Skeletal muscle satellite cell (primary cell): ENCODE measurements at regions not wholly inside any gene's neighbourhood (a gene's known extent, or its start where the extent isn't known, plus 50 kb on each side); places are given as distances from the start of the nearest gene placed in this dataset.
"Not testable (repeated sequence)": the region's sequence is repeated elsewhere in the genome, so short reads cannot be mapped to it uniquely, and the experiment has no call there.

Source experiments
- H3K27me3 ChIP-seq: 2 replicates; pipeline ENCODE4 v1.7.0; 2013; ENCODE audit warnings: low read length; ENCODE audit not compliant: control insufficient read depth, insufficient read depth
- H3K36me3 ChIP-seq: 2 replicates; pipeline ENCODE4 v1.7.0; 2013; ENCODE audit warnings: mild to moderate bottlenecking, control low read depth, low read length; ENCODE audit not compliant: insufficient read depth
- H3K4me1 ChIP-seq: 2 replicates; pipeline ENCODE4 v1.7.0; 2013; ENCODE audit warnings: low read length; ENCODE audit not compliant: control insufficient read depth, insufficient read depth
- H3K4me2 ChIP-seq: 2 replicates; pipeline ENCODE4 v1.7.0; 2013; ENCODE audit warnings: mild to moderate bottlenecking, low read length
- H3K4me3 ChIP-seq: 2 replicates; pipeline ENCODE4 v1.7.0; 2013; ENCODE audit warnings: low read length
- H3K9ac ChIP-seq: 2 replicates; pipeline ENCODE4 v1.7.0; 2013; ENCODE audit warnings: mild to moderate bottlenecking, low read depth, low read length, moderate library complexity
- H3K9me3 ChIP-seq: replicated peaks from 2 replicates; pipeline ENCODE4 v1.7.0; 2013; ENCODE audit warnings: mild to moderate bottlenecking, control low read depth, low read length

DNA sequence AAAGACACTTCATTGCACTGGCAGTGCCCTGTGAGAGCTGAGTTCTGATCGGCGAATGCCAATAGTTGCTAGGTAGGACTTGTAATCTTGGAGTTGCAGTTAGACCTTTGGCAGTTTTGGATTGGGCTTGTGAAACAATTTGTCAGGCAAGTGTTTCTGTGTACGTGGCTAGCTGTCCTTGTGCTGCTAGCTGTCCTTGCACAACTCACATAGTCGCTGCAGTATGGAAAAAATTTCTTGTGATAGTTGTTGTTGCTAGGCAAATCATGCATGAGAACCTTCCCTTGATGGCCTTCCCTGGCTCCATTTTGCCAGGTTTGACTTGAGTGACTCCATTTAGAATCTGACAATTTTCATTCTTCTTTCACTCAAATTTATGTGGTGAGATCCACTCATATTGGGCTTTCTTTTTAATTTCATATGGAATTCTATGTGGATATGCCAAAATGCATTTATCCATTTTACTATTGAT lies 140.7 kb downstream of the APIP start:
- Histone ChIP-seq H3K9me3 (no peaks in the 10 kb centered on the region), H3K27me3 (peaks cover 28% of the 10 kb centered on the region), H3K36me3 (no peaks in the 10 kb centered on the region), H3K4me3 (no peak overlapping the region), H3K4me2 (no peak overlapping the region), H3K4me1 (no peaks in the 10 kb centered on the region), H3K9ac (no peak overlapping the region)

DNA sequence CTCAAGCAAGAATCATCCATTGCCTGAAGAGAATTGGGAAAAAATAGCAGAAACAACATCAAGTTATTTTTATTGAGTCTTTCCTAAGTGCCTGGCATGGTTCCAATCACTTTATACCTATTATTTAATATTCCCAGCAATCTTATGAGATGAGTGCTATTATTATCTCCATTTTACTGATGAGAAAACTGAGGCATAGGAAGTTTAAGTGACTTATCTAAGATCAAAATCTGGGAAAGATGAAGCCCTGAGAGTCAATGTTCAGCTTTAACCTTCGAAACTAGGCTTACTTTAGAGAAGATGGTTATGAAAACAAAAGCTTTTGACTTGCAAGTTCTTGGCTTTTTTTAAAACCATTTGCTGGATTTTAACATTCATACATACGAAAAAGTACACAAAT lies 141.6 kb downstream of the APIP start:
- Histone ChIP-seq H3K9ac (no peak overlapping the region), H3K27me3 (peaks cover 36% of the 10 kb centered on the region), H3K36me3 (no peaks in the 10 kb centered on the region), H3K4me2 (no peak overlapping the region), H3K9me3 (no peaks in the 10 kb centered on the region), H3K4me3 (no peak overlapping the region), H3K4me1 (no peaks in the 10 kb centered on the region)

DNA sequence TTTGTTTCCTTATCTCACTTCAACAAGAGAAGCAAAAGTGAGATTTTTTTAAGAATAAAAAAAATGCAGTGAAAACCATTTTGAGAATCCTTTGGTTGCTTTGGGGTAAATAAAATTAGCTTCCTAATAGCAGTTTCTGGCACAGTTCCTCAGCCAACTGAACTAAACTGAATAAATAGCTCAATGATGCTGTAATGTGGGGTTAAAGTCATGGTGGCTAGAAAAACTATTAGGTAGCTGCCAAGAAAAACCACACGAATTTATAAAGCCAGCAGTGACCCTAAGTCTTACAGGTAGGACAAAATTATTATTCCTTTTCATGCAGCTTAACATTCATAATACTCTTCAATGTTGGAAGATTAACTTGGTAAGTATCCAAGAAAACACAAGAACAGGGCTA lies 142.4 kb downstream of the APIP start:
- Histone ChIP-seq H3K9me3 (no peaks in the 10 kb centered on the region), H3K4me1 (no peaks in the 10 kb centered on the region), H3K36me3 (no peaks in the 10 kb centered on the region), H3K4me3 (no peak overlapping the region), H3K4me2 (no peak overlapping the region), H3K9ac (no peak overlapping the region), H3K27me3 (peaks cover 44% of the 10 kb centered on the region)

DNA sequence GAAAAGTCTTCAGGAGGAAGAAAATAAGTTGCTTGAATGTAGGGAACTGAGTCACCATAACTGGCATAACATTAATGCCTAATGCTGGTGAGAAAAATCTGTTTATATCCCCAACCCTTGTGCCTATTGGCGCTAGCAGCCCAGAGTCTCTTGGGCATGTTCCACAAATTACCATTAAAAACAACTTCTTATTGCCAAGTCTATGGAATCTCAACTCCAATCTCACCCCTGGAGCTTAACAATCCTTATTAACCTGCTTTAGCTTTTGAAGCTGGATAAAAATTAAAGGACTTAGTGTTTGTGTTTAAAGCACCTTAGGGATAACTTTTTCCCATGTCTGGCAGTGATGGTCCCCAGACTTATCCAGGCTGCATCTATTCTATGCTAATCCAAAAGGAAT lies 143.0 kb downstream of the APIP start:
- H3K4me1 ChIP-seq, result no peaks in the 10 kb centered on the region
- no peaks in the 10 kb centered on the region for H3K36me3 ChIP-seq
- no peak overlapping the region for H3K4me3 ChIP-seq
- no peaks in the 10 kb centered on the region for H3K9me3 ChIP-seq
- peaks cover 50% of the 10 kb centered on the region for H3K27me3 ChIP-seq
- no peak overlapping the region for H3K9ac ChIP-seq
- H3K4me2 ChIP-seq, result no peak overlapping the region

DNA sequence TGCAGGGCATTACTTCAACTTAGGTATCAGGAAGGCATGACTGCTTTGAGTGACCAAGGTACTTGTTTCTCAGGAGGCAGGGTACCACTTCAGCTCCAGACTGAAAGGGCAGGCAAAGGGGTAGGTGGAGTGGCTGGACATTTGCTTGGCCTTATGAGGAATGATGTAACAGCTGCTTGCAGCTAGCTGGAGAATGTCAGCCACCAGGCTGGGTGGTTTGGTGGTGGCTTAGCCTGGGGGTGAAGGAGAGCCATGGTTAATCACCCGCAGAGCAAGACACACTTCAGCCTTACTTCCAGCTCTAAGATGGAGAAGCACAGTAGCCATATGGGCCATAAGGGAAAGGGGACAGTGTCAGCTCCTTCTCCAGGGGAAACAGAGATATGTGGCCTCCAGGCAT lies 146.1 kb downstream of the APIP start:
- peaks cover under 1% of the 10 kb centered on the region for H3K9me3 ChIP-seq
- peaks cover 55% of the 10 kb centered on the region for H3K27me3 ChIP-seq
- no peak overlapping the region for H3K9ac ChIP-seq
- no peak overlapping the region for H3K4me3 ChIP-seq
- H3K4me1 ChIP-seq, result no peaks in the 10 kb centered on the region
- no peak overlapping the region for H3K4me2 ChIP-seq
- no peaks in the 10 kb centered on the region for H3K36me3 ChIP-seq

DNA sequence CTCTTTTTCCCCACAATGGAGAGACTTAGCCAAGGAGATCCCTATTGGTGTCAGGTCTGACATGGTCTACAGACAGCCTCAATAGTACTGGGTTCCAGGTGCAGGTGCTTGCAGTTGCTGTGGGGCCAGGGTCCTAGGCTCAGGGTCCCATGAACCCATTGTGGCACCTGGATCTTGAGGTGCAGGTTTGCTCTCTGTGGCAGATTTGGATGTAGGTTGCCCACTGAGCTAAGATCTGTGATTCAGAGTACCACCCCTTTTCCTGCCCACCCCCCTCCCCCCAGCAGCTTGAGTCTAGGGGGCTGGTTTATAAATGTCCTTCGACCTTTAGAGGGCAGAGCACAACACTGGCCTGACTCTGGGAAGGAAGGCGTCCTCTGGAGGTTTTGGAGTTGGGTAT lies 147.0 kb downstream of the APIP start:
- Histone ChIP-seq H3K4me1 (no peaks in the 10 kb centered on the region), H3K27me3 (peaks cover 52% of the 10 kb centered on the region), H3K4me3 (no peak overlapping the region), H3K36me3 (no peaks in the 10 kb centered on the region), H3K9me3 (peaks cover 3% of the 10 kb centered on the region), H3K9ac (no peak overlapping the region), H3K4me2 (no peak overlapping the region)

DNA sequence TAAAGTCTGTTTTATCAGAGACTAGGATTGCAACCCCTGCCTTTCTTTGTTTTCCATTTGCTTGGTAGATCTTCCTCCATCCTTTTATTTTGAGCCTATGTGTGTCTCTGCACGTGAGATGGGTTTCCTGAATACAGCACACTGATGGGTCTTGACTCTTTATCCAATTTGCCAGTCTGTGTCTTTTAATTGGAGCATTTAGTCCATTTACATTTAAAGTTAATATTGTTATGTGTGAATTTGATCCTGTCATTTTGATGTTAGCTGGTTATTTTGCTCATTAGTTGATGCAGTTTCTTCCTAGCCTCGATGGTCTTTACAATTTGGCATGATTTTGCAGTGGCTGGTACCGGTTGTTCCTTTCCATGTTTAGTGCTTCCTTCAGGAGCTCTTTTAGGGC lies 141.7 kb downstream of the EHF start:
- H3K9me3 ChIP-seq, H3K4me2 ChIP-seq, H3K36me3 ChIP-seq, H3K9ac ChIP-seq, H3K4me1 ChIP-seq, H3K4me3 ChIP-seq: not testable (repeated sequence)
- peaks cover 23% of the 10 kb centered on the region for H3K27me3 ChIP-seq

DNA sequence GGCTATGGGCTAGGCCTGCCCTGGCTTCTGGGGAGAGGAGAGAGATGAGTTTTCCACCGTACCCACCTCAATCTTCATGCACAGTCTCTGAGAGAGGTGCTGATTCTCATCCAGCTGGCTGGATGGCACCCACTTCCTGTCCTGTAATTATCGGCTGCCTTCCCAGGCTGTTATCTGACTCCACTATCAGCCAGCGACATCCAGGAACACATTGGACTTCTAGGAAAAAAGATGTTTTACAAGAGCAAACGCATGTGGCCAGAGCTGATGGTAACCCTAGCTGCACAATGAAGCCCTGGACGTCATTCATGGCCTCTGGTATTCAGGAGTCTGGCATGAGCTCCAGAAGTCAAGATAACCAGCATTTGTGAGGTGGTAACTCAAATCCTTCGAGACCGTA lies 137.4 kb downstream of the EHF start:
- peaks cover 3% of the 10 kb centered on the region for H3K9me3 ChIP-seq
- H3K36me3 ChIP-seq, result no peaks in the 10 kb centered on the region
- H3K27me3 ChIP-seq, result peaks cover 8% of the 10 kb centered on the region
- H3K4me2 ChIP-seq, result no peak overlapping the region
- H3K9ac ChIP-seq, result no peak overlapping the region
- no peak overlapping the region for H3K4me3 ChIP-seq
- H3K4me1 ChIP-seq, result peaks cover 19% of the 10 kb centered on the region

DNA sequence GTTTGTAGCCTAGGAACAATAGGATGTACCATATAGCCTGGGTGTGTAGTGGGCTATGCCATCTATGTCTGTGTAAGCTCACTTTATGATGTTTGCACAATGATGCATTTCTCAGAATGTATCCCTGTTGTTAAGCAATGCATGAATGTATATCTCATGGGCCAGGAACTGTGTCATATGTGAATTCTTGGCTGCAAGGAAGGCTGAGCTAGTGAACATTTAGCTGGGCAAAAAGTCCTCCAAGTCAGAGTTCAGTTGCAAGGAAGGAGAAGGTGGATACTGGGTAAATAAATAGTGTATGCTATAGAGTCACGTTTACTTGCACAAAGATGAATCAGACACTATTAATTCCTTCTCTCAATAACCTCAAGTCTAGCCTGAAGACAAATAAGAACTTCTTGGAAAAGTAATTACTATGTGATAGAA lies 136.1 kb downstream of the EHF start:
- Histone ChIP-seq H3K27me3 (peaks cover 8% of the 10 kb centered on the region), H3K9me3 (peaks cover 3% of the 10 kb centered on the region), H3K4me2 (no peak overlapping the region), H3K4me3 (no peak overlapping the region), H3K9ac (no peak overlapping the region), H3K36me3 (no peaks in the 10 kb centered on the region), H3K4me1 (peaks cover 19% of the 10 kb centered on the region)

DNA sequence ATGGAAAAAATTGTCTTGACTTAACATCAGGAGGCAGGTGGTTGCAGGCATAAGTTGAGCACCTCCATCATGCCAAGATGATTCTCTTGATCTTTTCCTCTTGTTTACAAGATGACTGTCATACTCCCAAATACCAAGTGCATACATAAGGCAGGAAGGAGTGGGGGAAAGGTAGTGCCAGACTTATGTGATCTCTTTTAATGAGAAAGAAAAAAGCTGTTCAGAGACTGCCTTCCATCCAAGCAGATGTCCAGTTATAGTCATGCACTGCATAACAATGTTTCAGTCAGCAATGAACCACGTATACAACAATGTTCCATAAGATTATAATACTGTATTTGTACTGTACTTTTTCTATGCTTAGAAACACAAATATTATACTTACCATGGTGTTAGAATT lies 135.7 kb downstream of the EHF start:
- Histone ChIP-seq H3K4me2 (no peak overlapping the region), H3K27me3 (peaks cover 8% of the 10 kb centered on the region), H3K4me1 (peaks cover 21% of the 10 kb centered on the region), H3K9ac (no peak overlapping the region), H3K4me3 (no peak overlapping the region), H3K36me3 (no peaks in the 10 kb centered on the region), H3K9me3 (peaks cover 3% of the 10 kb centered on the region)

DNA sequence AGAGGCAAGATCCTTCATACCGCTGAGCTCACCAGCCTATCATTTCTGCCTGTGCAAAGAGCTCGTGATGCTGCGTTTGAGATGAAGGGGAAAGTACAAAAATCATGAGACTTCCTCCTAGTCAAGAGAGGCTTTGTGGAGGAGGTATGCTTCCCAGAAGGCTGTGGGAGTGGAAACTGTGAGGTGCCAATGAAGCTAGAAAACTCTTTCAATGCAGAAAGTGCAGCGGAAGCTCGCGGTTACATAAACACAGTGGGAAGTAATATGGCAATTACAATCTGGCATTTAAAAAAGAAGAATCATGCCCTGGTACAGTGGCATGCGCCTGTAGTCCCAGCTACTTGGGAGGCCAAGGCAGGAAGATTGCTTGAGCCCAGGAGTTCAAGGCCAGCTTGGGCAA lies 134.8 kb downstream of the EHF start:
- Histone ChIP-seq H3K4me2 (no peak overlapping the region), H3K27me3 (peaks cover 8% of the 10 kb centered on the region), H3K9me3 (peaks cover 3% of the 10 kb centered on the region), H3K36me3 (no peaks in the 10 kb centered on the region), H3K9ac (no peak overlapping the region), H3K4me1 (peaks cover 30% of the 10 kb centered on the region), H3K4me3 (no peak overlapping the region)

DNA sequence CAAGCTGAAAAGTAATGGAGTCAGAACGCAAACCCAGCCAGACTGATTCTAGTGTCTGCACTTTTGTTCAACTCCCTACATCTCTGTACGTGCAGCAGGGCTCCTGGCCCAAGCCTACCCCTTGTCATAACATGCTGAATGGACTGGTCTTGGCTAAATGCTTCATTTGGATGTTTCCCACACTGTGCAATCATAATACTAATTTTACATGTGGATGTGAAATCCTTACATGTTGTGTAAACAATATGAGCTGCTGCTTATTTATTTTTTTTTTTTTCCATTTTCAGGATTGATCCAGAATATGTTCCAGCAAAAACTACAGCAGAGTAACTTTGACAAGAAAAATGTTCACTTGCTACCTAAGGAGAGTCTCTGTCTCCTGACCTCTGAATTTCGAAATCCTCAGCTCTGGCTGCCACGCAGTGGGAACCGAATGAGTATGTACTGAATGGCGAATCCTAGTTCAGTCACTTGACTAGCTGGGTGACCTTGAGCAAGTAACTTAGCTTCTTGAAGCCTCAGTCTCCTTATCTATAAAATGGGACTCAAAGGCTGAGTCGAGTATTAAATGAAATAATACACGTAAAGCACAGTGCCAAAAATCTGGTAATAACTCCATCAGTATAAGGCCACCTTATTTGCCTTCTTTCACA lies 133.4 kb downstream of the EHF start:
- peaks cover 8% of the 10 kb centered on the region for H3K27me3 ChIP-seq
- H3K36me3 ChIP-seq, result no peaks in the 10 kb centered on the region
- H3K4me3 ChIP-seq, result no peak overlapping the region
- H3K4me1 ChIP-seq, result peaks cover 41% of the 10 kb centered on the region
- no peak overlapping the region for H3K4me2 ChIP-seq
- H3K9me3 ChIP-seq, result no peaks in the 10 kb centered on the region
- H3K9ac ChIP-seq, result no peak overlapping the region
